A673 (cell line): ENCODE measurements at regions not wholly inside any gene's neighbourhood (a gene's known extent, or its start where the extent isn't known, plus 50 kb on each side); places are given as distances from the start of the nearest gene placed in this dataset.

Source experiments
- BruUV-seq: library from RNA; stranded (reverse); fragments of 400-500 nt; replicated peaks from 2 replicates; lab custom pipeline; 2021; lab: Mats Ljungman, UMichigan
- CTCF ChIA-PET: fragments of 300-600 bp; sonication (Branson Sonifier 250); formaldehyde crosslinking; loops from one replicate; lab custom pipeline; 2022; ENCODE audit warnings: antibody characterized with exemption; lab: Charles Lee
- POLR2A ChIA-PET: fragments of 300-600 bp; sonication (Branson Sonifier 250); formaldehyde crosslinking; loops from one replicate; lab custom pipeline; 2022; ENCODE audit warnings: antibody characterized with exemption; ENCODE audit not compliant: low non-redundant PET; lab: Charles Lee
- DNase-seq: peaks from one replicate; pipeline ENCODE4 v3.0.0-alpha.2; 2015; ENCODE audit warnings: low spot score
- H3K27ac ChIP-seq: fragments of 200-600 bp; sonication (generic); 2 replicates; pipeline ENCODE4 v1.5.1; 2016; ENCODE audit warnings: mixed run types, low read depth, mild to moderate bottlenecking, mixed read lengths, antibody characterized with exemption, low read length; ENCODE audit not compliant: poor library complexity, severe bottlenecking
- H3K27me3 ChIP-seq: fragments of 200-600 bp; sonication (generic); replicated peaks from 2 replicates; pipeline ENCODE4 v1.6.1; 2017; ENCODE audit warnings: mixed run types, low read depth, mild to moderate bottlenecking, mixed read lengths, antibody characterized with exemption, low read length; ENCODE audit not compliant: insufficient read depth, poor library complexity
- H3K36me3 ChIP-seq: fragments of 200-600 bp; sonication (generic); 2 replicates; pipeline ENCODE4 v1.6.1; 2016; ENCODE audit warnings: mixed run types, mild to moderate bottlenecking, mixed read lengths, antibody characterized with exemption, low read length; ENCODE audit not compliant: insufficient read depth, poor library complexity, severe bottlenecking
- H3K4me1 ChIP-seq: fragments of 200-600 bp; sonication (generic); 2 replicates; pipeline ENCODE4 v1.6.1; 2017; ENCODE audit warnings: mixed run types, mild to moderate bottlenecking, mixed read lengths, antibody characterized with exemption, low read length; ENCODE audit not compliant: insufficient read depth, poor library complexity, severe bottlenecking
- H3K4me3 ChIP-seq: fragments of 200-600 bp; sonication (generic); 2 replicates; pipeline ENCODE4 v1.5.1; 2016; ENCODE audit warnings: low read depth, mixed run types, mild to moderate bottlenecking, mixed read lengths, low read length; ENCODE audit not compliant: poor library complexity, severe bottlenecking
- H3K9me3 ChIP-seq: fragments of 200-600 bp; sonication (generic); 2 replicates; pipeline ENCODE4 v1.6.1; 2016; ENCODE audit warnings: mixed run types, low read depth, mild to moderate bottlenecking, mixed read lengths, antibody characterized with exemption, low read length; ENCODE audit not compliant: poor library complexity, severe bottlenecking
- EZH2 ChIP-seq: fragments of 200-600 bp; sonication (generic); IDR thresholded peaks from 2 replicates; pipeline ENCODE4 v1.6.1; 2017; ENCODE audit warnings: borderline replicate concordance, low read depth, mild to moderate bottlenecking, mixed read lengths, antibody characterized with exemption, low read length; ENCODE audit not compliant: poor library complexity, severe bottlenecking
- intact Hi-C: fragments of 100-400 bp; cut with micrococcal nuclease; formaldehyde crosslinking; loops from one replicate; pipeline ENCODE4 v1.10.0; 2022; ENCODE audit not compliant: unreplicated experiment
- TF ChIP-seq, protein P1 (sequence below): fragments of 300-800, 200-600 bp; sonication (generic); conservative IDR thresholded peaks from 2 replicates; pipeline ENCODE4 v1.5.1; 2017; ENCODE audit warnings: low read depth, mild to moderate bottlenecking, antibody characterized with exemption, low read length, moderate library complexity, mixed read lengths

GRCh38 chr7:113684165-113684564 is 234.6 kb downstream of the PPP1R3A start:
- CTCF ChIA-PET = no interaction called here
- Histone ChIP-seq H3K9me3 (no peaks in the 10 kb centered on the region), H3K4me1 (no peaks in the 10 kb centered on the region), H3K27ac (no peak overlapping the region), H3K36me3 (no peaks in the 10 kb centered on the region), H3K4me3 (no peak overlapping the region), H3K27me3 (no peaks in the 10 kb centered on the region)
- POLR2A ChIA-PET = no interaction called here
- BruUV-seq = no TSS peak
- no peak for DNase-seq
- intact Hi-C loops = no loop called here
- TF ChIP-seq, protein P1, sequence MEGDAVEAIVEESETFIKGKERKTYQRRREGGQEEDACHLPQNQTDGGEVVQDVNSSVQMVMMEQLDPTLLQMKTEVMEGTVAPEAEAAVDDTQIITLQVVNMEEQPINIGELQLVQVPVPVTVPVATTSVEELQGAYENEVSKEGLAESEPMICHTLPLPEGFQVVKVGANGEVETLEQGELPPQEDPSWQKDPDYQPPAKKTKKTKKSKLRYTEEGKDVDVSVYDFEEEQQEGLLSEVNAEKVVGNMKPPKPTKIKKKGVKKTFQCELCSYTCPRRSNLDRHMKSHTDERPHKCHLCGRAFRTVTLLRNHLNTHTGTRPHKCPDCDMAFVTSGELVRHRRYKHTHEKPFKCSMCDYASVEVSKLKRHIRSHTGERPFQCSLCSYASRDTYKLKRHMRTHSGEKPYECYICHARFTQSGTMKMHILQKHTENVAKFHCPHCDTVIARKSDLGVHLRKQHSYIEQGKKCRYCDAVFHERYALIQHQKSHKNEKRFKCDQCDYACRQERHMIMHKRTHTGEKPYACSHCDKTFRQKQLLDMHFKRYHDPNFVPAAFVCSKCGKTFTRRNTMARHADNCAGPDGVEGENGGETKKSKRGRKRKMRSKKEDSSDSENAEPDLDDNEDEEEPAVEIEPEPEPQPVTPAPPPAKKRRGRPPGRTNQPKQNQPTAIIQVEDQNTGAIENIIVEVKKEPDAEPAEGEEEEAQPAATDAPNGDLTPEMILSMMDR = no peak
- TF ChIP-seq EZH2 = no peak

- no TSS peak for BruUV-seq
- intact Hi-C loops = no loop called here
- TF ChIP-seq, protein P1 = no peak
- H3K9me3 ChIP-seq = no peaks in the 10 kb centered on the region
- no peak for DNase-seq
- no peaks in the 10 kb centered on the region for H3K4me1 ChIP-seq
- H3K27ac ChIP-seq = no peak overlapping the region
- no peaks in the 10 kb centered on the region for H3K27me3 ChIP-seq
- ChIA-PET POLR2A (no interaction called here), CTCF (no interaction called here)
- H3K4me3 ChIP-seq = no peak overlapping the region
- no peaks in the 10 kb centered on the region for H3K36me3 ChIP-seq
These were observed 241.0 kb downstream of the PPP1R3A start for GRCh38 chr7:113677811-113678210.

GRCh38 chr7:113664867-113665266 is 253.9 kb downstream of the PPP1R3A start:
- intact Hi-C loops = no loop called here
- no peaks in the 10 kb centered on the region for H3K27me3 ChIP-seq
- ChIA-PET POLR2A (no interaction called here), CTCF (no interaction called here)
- no peaks in the 10 kb centered on the region for H3K4me1 ChIP-seq
- no TSS peak for BruUV-seq
- no peaks in the 10 kb centered on the region for H3K9me3 ChIP-seq
- H3K27ac ChIP-seq = no peak overlapping the region
- H3K36me3 ChIP-seq = no peaks in the 10 kb centered on the region
- no peak for TF ChIP-seq EZH2
- TF ChIP-seq, protein P1 = no peak
- no peak overlapping the region for H3K4me3 ChIP-seq
- DNase-seq = no peak
